HG02884 (cell line): ENCODE measurements at regions not wholly inside any gene's neighbourhood (a gene's known extent, or its start where the extent isn't known, plus 50 kb on each side); places are given as distances from the start of the nearest gene placed in this dataset.

Source experiments
- ATAC-seq: cut with Tn5 transposase; IDR thresholded peaks from one replicate; pipeline ENCODE4 v1.9.1; 2021; ENCODE audit warnings: mild to moderate bottlenecking, moderate library complexity; ENCODE audit not compliant: unreplicated experiment

DNA sequence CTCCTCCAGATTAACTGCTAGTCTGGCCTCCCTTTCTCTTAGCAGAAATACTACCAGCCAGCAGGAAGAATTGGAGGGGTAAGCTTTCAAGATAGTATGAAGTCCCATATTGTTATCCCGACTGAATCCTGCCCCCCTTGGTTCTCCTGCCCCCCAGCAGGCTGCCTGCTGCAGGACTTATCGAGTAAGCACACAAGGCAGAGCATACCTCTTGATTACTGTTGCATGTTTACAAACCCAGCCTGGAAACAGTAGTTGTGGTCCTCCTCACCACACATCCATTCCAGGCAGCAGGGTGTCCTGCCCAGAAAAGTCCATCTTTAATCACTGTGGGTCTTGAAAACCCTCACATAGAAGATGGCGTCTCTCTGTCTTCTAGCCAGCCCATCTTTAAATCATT is 66.8 kb upstream of the PPP2R3A start:
- ATAC-seq = no peak

DNA sequence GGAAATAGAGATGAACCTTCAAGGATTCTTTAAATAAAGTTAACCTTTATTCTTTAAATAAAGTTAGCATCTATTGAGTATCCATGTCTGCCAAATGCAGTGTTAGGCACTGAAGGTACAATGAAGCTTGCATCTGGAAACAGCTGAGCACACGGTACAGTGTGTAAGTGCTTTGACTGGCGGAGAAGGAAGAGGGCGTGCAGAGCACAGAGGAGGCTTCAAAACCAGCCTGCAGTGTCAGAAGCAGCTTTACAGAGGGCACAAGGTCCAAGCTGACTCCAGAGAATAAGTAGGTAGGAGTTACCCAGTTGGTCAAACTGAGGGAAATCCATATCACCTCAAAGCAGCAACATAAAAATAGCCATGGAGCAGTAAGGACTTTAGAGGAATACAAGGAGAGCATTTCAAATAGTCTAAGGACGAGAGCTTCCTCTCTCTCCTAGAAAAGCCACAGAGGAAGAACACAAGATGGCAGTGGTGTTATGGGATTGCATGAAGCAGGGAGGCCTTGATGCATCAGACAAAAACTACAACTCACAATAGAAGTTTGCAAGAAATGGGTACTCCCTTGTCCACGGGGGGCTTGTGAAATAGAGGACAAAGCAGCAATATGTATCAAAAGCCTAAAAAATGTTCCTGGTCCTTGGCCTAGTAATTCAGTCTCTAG is 60.3 kb upstream of the PPP2R3A start:
- ATAC-seq = no peak

DNA sequence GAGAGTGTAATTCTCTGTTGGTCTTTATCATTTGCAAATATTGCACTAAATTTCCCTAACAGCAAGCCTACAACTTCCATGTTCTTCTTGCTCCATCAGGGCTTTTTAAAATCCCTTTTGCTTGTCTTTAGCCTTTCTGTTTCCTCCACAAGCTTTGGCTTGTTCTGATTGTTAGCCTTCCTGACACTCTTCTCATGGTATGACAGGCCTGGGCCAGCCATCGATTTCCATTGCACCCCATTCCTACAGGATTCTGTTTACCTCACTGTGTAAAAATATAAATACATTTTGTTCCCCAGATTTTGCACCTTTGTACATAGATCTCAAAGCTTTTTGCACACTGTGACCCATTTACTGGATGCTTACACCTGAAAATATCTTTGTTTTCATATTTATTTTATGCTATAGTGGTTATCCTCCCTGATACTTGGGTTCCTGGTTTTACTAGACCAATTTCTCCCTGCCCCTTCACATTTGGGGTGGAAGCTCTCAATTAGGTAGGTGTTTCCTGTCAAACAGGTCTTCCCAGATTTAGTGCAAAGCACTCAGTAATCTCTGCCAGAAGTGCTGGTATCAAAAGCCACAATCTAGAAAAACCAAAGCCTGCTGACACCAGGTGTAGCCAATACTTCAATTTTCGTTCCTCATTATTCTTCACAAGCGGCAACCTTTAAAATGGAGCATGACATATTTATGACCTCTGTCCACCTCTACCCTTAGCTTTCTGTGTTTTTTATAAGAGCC is 57.9 kb upstream of the PPP2R3A start:
- no peak for ATAC-seq

DNA sequence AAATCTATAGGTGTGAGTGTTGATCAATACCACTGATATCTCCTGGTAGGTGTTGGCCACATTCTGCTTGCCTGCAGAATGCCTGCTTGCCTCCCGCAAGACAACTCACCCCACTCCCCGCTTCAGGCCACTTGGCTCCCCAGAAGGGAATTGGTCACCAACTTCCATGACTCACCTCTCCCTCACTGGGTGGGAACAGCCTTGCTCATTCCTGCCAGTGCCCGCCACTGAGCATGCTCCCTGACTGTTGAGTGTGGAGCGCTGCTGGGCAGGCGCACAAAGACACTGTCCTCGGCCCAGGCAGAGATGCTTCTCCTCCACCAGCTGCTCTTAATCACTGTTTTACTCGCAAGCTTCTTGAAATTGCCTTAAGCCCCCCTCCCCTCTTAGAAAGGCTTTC is 57.3 kb upstream of the PPP2R3A start:
- no peak for ATAC-seq

DNA sequence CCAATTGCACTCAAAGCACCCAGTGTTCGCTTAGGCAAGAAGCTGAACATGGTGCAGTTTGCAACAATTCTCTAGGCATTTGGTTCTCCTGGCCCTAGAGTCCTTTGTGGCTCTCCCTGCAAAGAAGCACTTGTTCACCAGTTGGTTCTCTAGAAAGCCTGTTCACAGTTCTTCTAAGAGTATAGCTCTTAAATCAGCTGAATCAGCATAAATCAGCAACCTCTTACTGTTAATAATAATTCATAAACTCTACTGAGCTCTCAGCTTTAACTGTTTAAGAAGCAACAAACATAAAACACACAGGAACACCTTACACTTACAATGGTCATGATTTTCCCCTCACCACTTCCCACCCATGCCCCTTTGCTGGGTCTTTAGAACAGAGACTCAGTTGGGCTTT is 56.8 kb upstream of the PPP2R3A start:
- ATAC-seq = no peak

DNA sequence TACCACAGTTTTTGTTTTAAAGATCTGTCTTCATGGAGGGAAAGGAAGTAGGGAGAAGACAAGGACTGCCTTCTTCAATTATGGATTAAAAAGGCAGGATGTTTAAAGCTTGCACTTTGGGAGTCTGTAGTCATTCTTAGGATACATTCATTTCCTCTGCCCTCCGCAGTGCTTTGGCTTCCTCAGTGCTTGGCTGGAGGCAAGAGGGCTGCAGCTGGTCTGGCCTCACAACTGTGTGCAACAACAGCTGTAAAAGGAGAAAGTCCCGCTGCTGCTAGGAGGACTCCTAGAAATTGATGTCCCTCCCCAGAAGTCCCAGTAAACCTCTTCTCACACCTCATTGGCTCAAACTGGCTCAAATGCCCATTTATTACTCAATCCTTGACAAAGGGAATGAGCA is 54.4 kb upstream of the PPP2R3A start:
- ATAC-seq = no peak

DNA sequence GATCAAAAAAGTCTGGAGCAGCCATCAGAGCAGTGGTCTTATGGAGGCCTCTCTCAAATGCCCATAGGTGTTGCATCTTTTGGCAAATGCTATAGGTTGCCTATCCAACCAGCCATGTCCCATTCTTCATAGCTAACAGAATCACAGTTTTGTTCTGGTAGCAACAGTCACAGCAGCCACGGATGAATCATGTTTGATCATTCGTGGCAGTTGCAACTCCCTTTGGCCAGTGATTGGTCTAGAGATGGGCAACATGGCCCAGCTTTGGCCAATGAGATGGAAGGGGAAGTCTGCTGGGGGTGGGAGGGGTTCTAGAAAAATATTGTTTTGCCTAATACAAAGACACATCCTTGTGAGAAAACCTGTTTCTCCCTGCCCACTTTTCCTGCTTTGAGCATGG is 50.3 kb upstream of the PPP2R3A start:
- ATAC-seq = no peak
